HG02678 (cell line): ENCODE measurements at regions not wholly inside any gene's neighbourhood (a gene's known extent, or its start where the extent isn't known, plus 50 kb on each side); places are given as distances from the start of the nearest gene placed in this dataset.

Experiments used
- ATAC-seq: cut with Tn5 transposase; IDR thresholded peaks from one replicate; pipeline ENCODE4 v1.9.1; 2021; ENCODE audit warnings: mild to moderate bottlenecking, moderate library complexity; ENCODE audit not compliant: unreplicated experiment

DNA sequence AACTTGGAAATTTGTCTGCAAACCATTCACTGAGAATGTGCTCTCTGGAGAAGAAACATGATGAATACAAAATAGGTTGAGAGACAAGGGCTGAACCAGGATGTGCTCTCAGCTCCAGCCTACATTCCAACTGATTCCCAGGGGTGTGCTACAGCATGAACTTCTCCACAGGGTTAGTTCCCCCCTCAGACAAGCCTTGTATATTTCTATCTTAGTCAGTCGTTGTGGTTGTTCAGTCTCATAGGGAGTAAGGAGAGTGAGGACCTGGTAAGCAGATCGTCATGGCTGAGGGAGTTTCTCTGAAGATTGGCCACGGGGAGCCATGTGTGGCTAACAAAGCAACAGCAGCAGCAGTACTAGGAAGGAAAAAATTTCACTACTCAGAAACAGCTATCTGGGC is 919.7 kb upstream of the CADM2 start:
- no peak for ATAC-seq

- no peak for ATAC-seq
Observed at GRCh38 chr3:84042399-84043106, 916.2 kb upstream of the CADM2 start.

DNA sequence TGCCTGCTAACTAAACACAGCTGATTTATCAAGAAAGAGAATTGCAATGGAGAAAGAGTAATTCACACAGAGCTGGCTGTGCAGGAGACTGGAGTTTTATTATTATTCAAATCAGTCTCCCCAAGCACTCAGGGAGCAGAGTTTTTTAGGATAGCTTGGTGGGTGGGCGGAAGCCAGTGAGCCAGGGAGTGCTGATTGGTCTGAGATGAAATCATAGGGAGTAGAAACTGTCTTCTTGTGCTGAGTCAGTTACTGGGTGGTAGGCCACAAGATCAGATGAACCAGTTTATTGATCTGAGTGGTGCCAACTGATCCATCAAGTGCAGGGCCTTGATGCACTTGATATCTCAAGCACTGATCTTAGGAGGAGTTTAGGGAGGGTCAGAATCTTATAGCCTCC is 891.9 kb upstream of the CADM2 start:
- no peak for ATAC-seq

GRCh38 chr3:84073664-84074063 is 885.1 kb upstream of the CADM2 start:
- ATAC-seq = no peak

DNA sequence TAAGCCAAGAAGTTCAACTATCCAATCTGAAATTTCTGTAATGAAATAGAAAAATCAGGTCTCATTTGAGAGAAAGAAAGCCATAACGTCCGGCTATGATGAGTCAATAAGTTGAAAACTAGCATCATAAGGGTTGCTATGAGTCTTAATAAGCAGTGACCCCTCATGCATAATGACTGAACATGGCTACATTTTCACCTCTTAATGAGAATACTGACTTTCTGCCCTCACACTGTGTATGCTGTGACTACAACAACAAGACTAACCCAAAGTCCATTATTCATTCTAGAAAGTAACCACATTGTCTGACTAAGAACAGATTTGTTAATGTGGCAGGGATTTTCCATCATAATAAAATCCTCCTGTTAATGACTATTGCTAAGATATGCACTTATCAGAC is 884.0 kb upstream of the CADM2 start:
- ATAC-seq = no peak

DNA sequence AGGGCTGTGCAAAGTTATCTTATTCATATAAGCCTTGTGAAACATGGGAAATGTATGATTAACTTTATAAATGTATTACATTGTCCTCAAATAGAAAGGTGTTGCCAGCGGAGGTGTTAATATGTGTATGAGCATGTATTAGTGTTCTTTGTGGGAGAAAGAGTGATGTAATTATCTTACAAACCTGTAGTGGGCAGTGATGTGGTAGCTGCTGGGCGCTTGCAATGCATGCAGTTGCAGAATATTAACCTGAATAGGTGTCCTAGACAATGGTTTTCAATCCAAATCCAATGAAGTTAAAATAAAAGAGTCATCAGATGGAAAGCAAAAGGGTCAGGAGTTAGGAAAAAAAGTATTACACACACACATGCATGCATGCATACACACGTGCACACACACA is 881.3 kb upstream of the CADM2 start:
- no peak for ATAC-seq

DNA sequence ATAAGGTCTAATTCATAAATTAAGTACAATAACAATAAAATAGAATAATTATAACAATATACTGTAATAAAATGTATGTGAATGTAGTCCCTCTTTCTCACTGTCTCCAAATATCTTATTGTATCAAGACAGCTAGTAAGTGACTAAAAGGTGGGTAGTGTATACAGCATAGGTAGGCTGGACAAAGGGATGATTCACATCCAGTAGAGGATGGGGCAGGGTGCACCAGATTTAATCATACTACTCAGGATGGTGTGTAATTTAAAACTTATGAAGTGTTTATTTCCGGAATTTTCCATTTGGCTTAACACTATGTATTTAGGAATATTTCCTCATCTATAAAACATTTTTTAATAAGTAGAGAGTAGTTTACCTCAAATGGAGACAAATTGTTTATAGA is 876.1 kb upstream of the CADM2 start:
- ATAC-seq = no peak

DNA sequence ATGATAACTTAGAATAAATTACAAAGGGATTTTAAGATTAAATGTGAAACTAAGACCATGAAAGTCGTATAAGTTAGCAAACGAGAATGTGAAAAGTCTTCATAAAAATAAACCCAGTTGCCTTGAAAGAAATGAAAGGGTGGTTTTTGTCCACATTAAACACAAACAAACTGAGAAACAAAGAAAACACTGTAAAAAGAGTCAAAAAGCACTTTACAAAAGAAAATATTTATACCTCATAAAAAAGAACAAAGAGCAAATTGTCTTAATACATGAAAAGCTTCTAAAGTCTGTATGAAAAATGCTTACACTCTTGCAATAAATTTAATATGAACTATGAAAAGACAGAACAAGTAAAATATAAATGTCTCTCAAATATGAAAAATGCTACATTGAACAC is 865.9 kb upstream of the CADM2 start:
- ATAC-seq = no peak

DNA sequence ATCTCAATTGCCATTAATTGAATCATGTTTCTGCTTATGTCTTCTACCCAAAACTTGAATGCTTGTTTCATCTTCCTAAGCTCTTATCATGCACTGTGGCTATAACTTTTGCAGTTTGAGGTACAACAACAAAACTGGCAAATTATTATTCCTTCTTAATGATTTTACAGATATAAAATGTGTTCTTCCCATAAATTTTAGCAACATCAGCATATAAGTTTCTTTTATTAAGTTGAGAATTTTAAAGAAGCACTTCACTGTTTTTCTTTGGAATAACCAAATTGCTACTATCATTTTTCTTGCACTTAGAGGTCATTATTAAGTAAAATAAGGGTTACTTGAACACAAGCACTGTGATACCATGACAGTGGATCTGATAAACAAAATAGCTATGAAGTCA is 862.6 kb upstream of the CADM2 start:
- ATAC-seq = no peak

- ATAC-seq = no peak
Observed at GRCh38 chr3:84100861-84101260, 857.9 kb upstream of the CADM2 start.

GRCh38 chr3:84108442-84108971 is 850.3 kb upstream of the CADM2 start:
- no peak for ATAC-seq

DNA sequence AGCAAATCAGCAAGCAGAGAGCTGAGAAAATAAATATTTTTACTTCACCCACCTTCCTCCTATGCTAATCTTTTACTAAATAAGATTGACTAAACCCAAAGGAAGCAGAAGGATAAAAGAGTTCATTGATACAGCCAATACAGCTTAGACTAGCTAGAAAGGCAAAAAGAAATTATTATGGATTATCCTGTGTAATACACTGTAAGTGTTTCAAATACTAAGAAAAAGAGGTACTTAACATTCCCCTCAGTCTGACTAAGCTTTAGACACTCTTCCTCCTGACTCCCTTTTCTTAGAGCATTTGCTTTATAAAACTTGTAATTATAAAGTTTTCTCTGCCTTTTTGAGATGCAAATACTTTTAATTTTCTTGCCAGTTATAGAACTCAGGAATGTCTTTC is 848.9 kb upstream of the CADM2 start:
- ATAC-seq = no peak

- no peak for ATAC-seq
Observed at GRCh38 chr3:84110787-84111186, 848.0 kb upstream of the CADM2 start.

GRCh38 chr3:84125201-84125721 is 833.5 kb upstream of the CADM2 start:
- ATAC-seq = no peak

GRCh38 chr3:84125760-84126159 is 833.0 kb upstream of the CADM2 start:
- ATAC-seq = no peak

DNA sequence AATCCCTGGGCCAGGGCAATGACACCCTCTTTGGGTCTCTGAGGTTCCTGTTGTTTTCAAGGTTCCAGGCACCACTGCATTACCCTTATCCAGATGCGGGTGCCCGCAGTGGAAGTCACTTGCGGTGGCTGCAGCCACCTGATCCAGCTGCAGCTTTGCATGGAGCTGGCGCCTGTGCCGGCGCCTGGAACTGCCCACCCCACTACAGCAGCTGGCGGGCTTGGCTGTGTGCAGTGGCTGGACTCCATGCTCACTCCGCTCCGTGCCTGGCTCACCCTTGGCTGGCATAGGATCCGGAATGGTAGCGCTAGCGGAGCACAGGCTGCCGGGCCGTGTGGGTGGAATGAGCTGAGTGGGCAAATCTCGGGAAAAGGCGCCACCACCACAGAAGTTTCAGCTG is 832.6 kb upstream of the CADM2 start:
- no peak for ATAC-seq

DNA sequence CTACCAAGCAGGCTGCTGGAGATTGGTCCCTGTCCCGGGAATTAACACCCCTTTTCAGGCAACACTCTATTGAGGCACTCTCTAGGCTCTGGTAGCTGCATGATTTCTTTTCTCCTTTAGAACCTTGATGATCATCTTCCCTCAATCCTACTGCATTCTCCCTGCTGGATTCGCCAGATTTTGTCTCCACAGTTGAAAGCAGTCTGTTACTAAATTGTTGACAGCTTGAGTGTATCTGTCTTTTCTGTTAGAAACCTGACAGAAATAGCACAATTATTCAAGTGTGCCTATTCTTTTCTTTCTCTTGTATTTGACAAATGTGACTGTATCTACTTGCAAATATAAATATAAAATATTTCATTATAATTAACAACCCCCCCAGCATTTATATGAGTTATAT is 830.8 kb upstream of the CADM2 start:
- no peak for ATAC-seq

GRCh38 chr3:84136425-84136824 is 822.4 kb upstream of the CADM2 start:
- no peak for ATAC-seq

DNA sequence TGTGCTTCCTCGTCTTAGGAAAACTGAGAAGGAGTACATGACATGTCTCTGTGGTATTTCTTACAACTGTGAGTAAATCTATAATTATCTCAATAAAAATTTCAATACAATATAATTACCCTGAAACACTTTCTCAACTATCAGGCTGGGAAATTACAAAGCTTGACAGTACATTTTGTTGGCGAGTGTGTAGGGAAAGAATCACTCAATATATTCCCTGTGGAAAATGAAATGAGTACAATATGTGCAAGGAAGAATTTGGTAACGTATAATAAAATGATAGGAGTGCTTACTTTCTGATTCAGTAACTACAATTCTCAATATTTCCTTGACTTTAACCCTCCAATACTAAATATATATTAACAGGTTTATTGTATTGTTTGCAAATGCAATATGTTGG is 818.2 kb upstream of the CADM2 start:
- ATAC-seq = no peak

GRCh38 chr3:84141571-84141970 is 817.2 kb upstream of the CADM2 start:
- ATAC-seq = no peak

- ATAC-seq = no peak
Observed at GRCh38 chr3:84165328-84165727, 793.5 kb upstream of the CADM2 start.

GRCh38 chr3:84175449-84175848 is 783.3 kb upstream of the CADM2 start:
- ATAC-seq = no peak

- ATAC-seq = no peak
Observed at GRCh38 chr3:84184937-84185336, 773.9 kb upstream of the CADM2 start.
